Endothelial cell of hepatic sinusoid (primary cell): ENCODE measurements at regions not wholly inside any gene's neighbourhood (a gene's known extent, or its start where the extent isn't known, plus 50 kb on each side); places are given as distances from the start of the nearest gene placed in this dataset.

Experiments
- in situ Hi-C: cut with HindIII; loops from 2 replicates; pipeline ENCODE4 v1.10.0; 2017; ENCODE audit warnings: low sequenced_read_pairs

DNA sequence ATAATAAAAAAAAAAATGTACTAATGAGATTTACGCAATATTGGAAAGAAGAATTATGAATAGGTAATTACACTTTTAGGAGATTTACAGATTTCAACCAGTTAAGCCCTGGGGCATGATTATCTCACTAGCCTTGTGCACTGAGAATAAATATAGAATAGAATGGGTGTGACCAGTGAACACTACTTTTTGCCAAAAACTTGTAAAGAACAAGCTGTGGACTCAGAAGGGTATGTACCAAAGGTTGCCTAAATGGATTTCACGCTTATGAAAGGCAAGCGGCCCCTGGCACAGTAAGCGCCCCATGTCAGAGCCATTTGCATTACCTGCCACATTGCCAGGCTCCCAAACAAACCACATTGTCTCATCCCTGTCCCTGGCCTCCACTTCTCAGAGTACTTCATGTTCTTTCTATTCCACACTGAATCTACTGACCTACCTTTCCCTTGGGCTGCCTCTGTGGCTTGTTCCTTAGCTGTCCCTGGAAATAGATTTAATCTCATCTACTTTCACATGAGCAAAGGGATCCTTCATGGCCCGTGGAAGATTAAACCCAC is 170.6 kb upstream of the DIO2 start:
- in situ Hi-C loops: no loop called here

DNA sequence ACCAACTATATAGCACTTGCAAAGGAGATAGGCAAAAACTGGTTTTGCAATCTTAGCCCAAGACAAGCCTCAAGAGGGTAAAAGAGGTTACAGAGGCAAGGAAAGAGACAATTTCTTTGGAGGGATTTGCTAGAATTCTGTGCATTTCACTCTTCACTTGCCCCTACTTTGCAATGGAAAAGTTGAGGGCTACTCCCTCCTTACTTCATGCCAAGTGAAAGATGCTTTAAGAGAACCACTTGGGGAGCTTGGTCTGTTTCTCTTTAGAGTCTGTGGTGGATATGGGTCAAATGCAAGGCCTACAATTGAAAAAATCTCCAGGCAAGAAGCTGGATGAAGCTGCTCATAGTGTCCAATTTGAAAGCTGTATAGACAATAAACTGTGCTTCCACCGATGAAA is 167.7 kb upstream of the DIO2 start:
- in situ Hi-C loops: no loop called here

- in situ Hi-C loops: no loop called here
Observed at GRCh38 chr14:80378084-80378690, 166.9 kb upstream of the DIO2 start.

GRCh38 chr14:80364816-80365215 is 153.5 kb upstream of the DIO2 start:
- in situ Hi-C loops: no loop called here

DNA sequence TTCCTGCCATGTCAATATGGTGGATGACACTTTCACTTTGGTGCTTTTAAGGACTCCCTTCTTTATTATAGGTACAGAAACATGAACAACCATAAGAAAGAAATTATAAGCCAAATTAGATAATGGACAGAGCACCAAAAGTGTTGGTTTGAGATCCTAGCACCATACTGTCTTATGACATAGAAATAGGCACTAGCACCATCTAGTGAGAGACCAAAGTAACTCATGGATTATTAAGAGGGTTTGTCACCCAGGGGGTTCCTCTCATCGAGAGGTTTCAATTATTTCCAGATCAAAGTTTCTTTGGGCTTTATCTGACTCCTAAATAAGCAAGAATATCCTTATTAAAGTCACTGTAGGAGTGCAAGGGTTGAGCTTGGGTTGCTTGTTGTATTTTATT is 153.0 kb upstream of the DIO2 start:
- in situ Hi-C loops: no loop called here

GRCh38 chr14:80358112-80358511 is 146.8 kb upstream of the DIO2 start:
- in situ Hi-C loops: no loop called here

GRCh38 chr14:80356413-80356812 is 145.1 kb upstream of the DIO2 start:
- in situ Hi-C loops: no loop called here

DNA sequence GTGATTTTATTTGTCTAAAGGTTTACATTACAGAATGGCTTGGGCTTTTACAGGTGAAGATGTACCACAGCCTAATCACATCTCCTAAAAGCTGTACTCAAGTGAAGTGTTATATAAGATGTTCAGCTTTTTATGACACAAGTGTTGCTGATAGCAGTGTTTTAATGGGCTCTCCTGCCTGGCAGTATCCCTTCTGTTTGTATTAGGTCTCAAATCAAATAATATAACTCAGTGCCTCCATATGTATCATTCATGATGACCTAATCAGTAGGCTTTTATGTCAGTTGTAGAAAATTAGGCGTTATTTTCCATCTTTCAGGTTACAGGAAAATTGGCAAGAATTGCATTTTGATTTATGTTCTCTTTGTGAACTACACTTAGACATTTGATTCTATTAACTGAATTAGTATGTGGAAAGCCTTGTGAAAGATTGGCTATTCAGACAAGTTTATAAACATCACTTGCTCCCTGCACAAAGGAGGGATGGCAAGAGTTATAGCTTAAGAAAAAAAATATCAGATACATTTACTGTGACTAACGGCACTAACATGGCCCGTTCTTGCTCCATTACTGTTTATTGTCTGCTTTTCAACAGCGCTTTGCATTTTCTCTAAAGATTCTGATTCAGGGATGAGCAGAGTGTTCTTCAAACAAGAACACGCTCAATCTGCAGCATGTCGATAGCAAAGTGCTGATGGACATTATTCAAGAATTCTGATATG is 143.7 kb upstream of the DIO2 start:
- in situ Hi-C loops: no loop called here

GRCh38 chr14:80352471-80352870 is 141.2 kb upstream of the DIO2 start:
- in situ Hi-C loops: no loop called here

GRCh38 chr14:80350707-80351106 is 139.4 kb upstream of the DIO2 start:
- in situ Hi-C loops: no loop called here

GRCh38 chr14:80346395-80346794 is 135.1 kb upstream of the DIO2 start:
- in situ Hi-C loops: no loop called here

GRCh38 chr14:80344208-80344607 is 132.9 kb upstream of the DIO2 start:
- in situ Hi-C loops: no loop called here

GRCh38 chr14:80336608-80337106 is 125.4 kb upstream of the DIO2 start:
- in situ Hi-C loops: no loop called here

GRCh38 chr14:80325688-80326087 is 114.4 kb upstream of the DIO2 start:
- in situ Hi-C loops: no loop called here

- in situ Hi-C loops: no loop called here
Observed at GRCh38 chr14:80325112-80325511, 113.8 kb upstream of the DIO2 start.

DNA sequence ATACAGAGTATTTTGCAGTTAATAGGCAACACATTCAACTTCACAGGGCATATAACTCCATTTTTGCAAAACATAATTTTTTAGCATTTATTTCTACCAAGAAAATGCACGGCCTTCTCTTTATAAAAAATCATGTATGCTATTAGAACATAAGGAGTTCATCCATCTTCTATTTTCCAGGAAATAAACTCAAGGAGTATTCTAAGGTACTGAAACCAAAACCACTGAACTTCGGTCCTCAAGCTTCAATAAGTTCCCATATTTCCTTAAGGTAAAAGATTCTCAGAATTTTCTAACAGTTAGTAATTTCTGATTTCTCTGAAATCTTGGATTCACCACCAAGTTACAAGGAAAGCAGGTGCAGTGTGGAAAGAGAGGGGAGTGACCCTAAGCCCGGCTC is 113.3 kb upstream of the DIO2 start:
- in situ Hi-C loops: no loop called here

GRCh38 chr14:80323038-80323665 is 111.8 kb upstream of the DIO2 start:
- in situ Hi-C loops: no loop called here

DNA sequence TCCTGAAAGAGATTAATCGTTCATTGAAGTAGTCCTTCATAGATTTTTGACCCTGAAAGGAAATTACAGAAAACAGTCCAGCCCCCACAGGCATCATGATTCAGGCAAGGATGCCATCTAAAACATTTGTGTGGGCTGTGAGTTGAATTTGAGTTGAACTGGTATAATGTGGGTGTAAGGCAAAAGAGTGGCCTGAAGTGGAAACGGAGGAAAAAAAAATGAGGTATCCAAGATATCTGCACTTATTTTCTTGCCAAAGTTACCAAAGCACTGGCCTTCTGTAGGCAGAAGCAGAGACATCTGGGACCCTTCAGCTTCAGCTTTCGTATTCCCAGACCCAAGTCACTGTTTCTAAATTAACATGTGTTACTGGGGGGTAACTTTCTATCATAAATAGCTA is 105.1 kb upstream of the DIO2 start:
- in situ Hi-C loops: no loop called here

DNA sequence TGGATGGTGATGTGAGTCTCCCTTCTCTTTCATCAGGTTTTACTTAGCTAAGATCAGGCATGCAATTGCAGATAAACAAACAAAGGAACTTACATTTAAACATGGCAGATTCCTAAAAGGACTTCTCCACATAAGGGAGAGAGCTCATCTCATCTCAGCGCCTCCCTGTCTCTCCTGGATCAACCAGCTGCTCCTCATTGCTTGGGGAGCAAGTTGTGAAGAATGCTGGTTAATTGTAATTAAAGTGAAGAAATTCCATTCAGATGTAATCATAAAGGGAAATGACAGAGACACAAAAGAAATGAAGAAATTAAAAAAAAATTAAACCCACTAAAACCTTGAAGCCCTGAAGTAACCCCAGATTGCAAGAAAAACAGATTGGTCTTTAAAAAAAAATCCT is 104.4 kb upstream of the DIO2 start:
- in situ Hi-C loops: no loop called here

DNA sequence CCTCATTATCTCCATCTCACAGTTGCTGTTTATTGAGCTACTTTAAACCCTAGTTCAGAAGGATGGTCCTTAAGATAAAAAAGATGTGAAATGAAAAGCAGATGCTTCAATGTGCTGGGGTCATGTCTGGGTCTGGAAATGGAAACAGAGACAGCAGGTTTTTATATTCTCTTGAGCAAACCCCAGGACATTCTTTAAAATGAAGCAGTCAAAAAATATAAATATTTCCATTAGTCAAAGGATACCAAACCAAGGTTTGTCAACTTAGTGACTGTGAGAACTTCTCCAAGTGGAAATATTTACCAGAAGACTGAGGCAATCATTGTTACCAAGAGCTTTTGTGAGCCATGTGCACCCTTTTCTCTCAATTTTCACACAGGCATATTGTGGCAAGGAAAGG is 102.5 kb upstream of the DIO2 start:
- in situ Hi-C loops: no loop called here

DNA sequence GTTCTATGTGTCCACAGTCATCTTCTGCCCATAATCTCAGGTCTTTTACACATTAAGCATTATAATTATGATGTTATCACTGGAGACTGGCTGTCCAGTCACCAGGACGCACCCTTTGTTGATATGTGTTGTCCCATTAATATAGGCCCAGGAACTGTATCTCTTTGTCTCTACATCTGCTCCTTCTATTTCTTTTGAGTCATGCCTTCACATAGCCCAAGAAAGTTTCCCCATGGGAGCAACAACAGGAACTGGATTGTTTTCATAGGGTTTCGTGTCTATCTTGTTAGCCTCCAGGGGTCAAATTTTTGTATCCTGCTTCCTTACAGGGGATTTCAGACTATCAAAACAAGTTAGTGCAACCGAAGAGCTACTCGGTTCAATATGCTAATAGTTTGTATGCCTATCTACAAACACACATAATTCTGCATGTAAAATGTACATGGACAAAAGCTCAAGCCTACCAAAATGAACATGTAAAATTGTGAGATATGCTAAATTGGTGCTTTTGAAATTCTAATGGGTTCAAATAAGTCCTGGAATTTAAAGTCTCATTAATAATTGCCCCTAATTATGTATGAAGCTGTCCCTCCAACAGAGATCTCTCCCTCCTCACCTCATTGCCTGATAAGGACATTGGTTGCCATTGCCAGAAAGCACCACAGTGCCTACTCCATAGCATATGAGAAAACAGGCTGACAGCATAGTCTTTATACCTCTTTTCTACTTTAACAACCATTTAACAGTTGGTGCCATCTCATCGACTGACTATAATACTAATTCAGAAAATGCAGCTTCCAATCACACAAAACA is 99.8 kb upstream of the DIO2 start:
- in situ Hi-C loops: no loop called here
